ENCODE measurements at regions not wholly inside any gene's neighbourhood (a gene's known extent, or its start where the extent isn't known, plus 50 kb on each side); places are given as distances from the start of the nearest gene placed in this dataset.
"Not testable (repeated sequence)": the region's sequence is repeated elsewhere in the genome, so short reads cannot be mapped to it uniquely, and the experiment has no call there.

DNA sequence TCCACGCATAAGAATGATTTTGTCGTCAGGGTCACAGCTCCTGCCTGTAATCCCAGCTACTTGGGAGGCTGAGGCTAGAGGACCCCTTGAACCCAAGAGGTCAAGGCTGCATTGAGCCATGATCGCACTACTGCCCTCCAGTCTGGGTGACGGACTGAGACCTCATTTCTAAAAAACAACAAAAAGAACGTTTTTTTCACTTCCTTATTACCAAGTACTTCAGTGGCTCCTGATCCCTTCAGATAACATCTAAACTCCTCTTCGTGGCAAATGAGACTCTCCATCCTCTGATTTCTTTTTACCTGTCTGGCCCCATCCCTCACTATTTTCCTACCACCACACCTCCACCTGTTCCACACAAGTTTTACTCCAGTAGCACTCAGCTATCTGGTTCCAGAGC lies 105.4 kb upstream of the TLK1 start:
- DNase-seq (ENCODE audit: low read depth in 3 of 3, low spot score in 1 of 3): no peak

DNA sequence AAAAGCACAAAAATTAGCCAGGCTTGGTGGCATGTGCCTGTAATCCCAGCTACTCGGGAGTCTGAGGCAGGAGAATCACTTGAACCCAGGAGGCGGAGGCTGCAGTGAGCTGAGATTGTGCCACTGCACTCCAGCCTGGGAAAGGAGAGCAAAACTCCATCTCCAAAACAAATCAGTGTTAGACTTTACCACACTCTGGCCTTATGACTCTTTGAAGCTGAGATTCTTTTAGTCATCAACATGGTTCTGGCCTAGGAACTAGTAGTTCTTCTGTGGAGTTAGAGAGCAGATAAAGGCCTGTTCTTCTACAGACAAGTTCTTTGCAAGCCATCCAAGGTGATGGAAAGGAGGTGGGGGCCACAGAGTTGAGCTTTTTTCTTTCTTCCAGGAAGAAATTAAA lies 100.8 kb upstream of the TLK1 start:
- DNase-seq (ENCODE audit: low read depth in 3 of 3, low spot score in 1 of 3): not testable (repeated sequence)

DNA sequence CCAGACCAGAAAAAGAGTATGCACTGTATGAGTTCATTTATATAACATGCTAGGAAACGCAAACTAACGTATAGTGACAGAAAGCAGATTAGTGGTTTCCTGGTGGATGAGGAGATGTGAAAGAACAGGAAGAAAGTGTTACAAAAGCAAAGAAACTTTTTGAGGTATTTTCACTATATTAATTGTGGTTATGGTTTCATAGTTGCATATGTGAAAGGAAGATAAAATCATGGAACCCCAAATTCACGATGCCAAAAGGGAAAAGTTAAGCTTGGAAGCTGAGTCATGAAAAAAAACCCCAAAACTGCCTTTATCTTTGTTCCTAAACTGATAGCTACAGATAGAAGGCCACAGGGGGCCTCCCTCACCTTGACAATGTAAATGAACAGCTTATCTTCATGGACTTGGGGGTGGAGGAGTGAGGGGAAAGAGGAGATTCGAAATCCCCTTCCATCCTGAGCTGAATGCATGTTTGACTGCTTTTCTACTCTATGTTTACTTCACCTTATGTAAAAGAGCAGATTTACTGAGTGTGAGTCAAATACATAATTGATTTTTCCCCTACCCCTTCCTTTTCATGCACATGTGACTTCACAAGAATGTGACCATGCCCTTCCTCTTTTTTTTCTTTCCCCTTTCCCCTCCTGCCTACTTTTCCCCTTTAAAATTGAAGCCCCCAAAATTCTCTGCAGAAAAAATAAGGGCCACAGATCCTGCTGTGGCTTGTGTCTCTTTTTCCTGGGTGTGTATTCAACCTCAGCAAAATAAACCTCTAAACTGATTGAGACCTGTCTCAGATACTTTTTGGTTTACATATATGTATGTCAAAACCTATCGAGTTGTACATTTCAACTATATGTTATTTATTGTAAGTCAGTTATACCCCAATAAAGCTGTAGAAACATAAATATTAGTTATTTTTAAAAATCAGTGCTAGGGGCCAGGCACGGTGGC lies 100.1 kb upstream of the TLK1 start:
- no peak for DNase-seq (ENCODE audit: low read depth in 3 of 3, low spot score in 1 of 3)

DNA sequence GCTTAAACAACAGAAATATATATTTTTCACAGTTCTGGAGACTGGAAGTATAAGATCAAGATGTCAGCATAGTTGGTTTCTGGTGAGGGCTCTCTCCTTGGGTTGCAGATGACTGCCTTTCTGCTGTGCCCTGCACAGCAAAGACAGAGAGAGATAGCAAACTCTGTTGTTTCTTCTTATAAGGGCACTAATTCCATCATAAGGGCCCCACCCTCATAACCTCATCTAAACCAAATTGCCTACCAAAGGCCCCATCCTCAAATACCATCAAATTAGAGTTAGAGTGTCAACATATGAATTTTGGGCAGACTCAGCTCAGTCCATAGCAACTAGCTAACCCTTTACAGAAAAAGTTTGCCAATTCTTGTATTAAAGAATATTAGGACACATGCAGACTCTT lies 94.0 kb upstream of the TLK1 start:
- no peak for DNase-seq (ENCODE audit: low read depth in 3 of 3, low spot score in 1 of 3)

DNA sequence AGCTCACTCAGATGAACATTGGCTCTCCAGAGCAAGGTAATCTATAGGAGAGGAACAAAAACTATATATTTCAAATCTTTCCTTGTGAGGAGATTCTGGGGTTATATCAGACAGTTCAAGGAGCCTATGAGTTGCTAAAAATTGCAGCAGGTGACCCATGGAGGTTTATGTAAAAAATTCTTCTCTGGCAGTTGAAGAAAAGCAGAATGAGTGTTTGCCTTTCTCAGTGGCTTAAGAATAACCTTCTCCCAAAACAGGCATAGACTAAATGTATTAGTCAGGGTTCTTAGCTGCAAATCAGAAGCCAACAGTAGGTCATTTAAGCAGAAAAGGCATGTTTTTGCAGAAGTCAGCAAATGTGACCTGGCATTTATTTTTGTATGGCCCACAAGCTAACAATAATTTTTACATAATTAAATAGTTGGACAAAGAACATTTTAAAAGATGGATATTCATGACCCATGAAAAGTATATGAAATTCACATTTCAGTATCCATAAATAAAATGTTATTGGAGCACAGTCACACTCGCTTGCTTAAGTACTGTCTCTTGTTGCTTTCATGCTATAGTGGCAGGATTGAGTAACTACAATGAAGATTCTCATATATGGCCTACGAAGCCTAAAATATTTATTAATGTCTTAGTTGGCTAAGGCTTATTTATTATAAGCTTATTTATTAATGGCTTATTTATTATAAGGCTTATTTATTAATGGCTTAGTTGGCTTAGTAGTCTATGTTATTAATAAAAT lies 93.4 kb upstream of the TLK1 start:
- DNase-seq (ENCODE audit: low read depth in 3 of 3, low spot score in 1 of 3): no peak

DNA sequence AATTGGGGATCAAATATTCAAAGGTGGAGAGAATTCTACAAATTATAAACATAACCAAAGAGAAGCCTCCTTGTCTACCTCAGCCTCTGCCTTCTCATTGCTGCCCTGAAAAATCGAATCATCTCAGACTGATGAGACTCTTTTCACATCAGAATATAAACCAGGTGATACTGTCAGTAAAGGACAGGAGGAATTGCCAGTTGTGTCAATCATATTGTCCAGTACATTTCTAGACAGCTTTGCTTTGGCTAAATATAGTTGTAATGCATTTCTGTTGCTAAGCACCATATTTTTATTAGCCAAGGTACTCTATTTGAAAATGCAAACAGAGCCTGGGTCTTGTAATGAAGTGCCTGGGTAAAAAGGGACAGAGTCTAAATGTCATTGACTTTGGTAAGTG lies 92.6 kb upstream of the TLK1 start:
- no peak for DNase-seq (ENCODE audit: low read depth in 3 of 3, low spot score in 1 of 3)

DNA sequence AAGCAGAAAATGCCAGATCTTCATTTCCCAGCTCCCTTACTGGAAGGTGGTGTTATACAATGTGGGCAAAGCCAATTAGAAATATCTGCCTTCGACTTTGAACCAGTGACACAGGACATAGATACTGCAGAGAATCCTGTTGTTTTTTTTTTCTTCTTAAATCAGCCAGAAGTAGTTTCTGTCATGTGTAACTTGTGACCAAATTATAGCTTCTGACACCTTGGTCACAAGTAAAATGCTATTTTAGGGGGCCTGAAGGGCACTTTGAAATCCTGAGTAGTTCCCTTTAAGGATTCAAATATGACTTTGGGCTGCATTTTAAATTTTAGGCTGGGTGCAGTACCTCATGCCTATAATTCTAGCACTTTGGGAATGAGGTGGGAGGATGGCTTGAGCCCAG lies 89.0 kb upstream of the TLK1 start:
- DNase-seq (ENCODE audit: low read depth in 3 of 3, low spot score in 1 of 3): no peak

DNA sequence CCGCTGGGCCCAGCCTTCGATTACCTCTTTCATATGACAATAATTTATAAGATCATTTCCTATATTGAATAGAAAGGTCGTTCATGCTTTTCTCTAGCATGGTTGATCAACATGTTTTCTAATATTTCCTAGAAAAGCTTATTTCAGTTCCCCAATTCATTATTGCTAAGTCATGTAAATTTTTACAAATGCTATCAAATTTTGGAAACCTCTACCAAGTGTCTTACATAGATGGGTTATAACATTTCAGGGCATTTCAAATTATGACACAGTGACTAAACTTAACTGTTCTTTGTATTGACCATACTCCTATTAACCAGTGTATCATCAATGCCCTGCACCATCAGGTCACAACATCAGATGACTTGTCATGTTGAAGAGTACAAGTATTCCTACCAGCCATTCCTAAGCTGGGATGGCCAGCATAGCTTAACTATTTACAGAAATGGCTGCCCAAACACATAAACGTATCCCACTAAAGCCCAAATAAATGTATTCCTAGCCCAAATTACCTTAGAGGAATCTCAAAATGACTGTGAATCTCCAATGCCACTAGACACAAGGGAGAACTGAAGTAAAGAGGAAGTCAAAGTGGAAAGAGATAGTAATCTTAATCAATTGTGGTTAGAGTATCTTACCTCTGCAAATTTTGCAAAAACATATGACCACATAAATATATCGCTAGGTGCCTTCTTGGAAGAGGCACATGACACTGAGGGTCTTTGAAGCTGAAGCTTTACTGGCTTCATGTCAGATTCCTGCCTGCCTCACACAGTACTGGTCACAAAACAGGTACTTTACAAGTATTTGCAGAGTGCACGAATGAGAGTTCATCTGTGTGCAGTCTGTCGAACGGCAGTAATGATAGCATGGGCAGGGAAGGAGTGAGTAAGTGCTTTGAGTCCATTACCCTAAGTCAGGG lies 87.3 kb upstream of the TLK1 start:
- DNase-seq (ENCODE audit: low read depth in 3 of 3, low spot score in 1 of 3): no peak

DNA sequence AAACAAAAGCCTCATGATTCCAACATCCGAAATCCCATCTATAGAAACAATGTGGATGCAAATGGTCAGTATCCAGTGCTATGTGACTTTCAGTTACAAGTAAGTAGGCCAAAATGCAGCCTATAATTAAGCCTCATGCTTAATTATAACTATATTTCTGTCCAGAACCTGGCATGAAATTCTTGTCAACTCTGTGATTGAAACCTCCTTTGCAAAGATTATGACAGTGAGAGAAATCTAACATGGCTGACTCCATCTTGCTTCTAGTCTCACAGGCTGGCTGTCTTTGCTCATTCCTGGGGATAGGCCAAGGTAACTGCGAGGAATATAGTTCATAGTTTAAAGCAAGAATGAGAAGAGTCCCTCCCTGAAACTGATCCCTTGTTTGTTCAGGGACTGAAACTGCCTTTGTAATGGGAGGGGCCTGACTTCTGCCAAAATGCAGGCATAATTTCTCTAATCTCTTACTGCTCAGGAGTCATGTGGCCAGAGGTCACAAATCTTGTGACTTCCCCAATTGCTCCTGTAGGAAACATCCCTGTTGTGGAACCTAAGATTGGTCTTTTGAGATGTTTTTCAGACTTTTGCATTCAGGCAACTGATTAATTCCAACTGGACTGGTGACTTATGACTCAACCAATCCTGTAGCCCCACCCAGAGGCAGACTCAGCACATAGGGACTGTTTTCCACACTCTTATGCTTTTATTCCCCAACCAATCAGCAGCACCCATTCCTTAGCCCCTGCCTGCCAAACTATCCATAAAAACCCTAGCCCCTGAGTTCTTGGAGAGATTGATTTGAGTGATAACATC lies 84.5 kb upstream of the TLK1 start:
- no peak for DNase-seq (ENCODE audit: low read depth in 3 of 3, low spot score in 1 of 3)

DNA sequence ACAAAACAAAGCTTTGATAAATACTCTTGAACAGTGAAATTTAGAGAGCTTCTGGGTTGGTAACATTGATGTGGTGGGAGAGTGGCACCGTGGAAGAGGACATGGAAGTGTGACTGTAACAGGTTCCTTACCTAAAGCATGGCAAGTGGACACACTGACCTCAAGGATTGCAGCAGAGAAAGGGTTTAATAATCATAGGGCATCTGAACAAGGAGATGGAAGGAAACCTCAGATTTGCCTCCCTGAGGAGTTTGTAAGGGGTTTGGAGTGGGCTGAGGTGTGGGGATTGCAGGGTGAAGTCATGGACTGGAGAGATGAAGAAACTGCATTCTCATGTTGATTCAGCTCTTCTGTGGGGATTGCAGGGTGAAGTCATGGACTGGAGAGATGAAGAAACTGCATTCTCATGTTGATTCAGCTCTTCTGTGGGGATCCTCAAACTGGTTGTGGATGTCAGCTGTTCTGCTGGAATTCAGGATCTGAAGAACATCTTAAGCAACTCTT lies 83.8 kb upstream of the TLK1 start:
- DNase-seq (ENCODE audit: low read depth in 3 of 3, low spot score in 1 of 3): no peak

DNA sequence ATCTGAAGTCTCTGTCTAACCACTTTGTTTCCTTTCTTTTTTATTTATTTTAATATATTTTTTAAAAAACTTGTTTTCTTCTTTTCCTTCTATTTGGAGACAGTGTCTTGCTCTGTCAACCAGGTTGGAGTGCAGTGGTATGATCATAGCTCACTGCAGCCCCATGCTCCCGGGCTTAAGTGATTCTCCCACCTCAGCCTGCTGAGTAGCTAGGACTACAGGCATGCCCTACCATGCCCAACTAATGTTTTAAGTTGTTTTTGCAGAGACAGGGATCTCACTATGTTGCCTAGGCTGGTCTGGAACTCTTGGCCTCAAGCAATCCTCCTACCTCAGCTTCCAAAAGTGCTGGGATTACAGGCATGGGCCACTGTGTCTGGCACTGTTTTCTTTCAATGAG lies 81.1 kb upstream of the TLK1 start:
- DNase-seq (ENCODE audit: low read depth in 3 of 3, low spot score in 1 of 3): no peak

DNA sequence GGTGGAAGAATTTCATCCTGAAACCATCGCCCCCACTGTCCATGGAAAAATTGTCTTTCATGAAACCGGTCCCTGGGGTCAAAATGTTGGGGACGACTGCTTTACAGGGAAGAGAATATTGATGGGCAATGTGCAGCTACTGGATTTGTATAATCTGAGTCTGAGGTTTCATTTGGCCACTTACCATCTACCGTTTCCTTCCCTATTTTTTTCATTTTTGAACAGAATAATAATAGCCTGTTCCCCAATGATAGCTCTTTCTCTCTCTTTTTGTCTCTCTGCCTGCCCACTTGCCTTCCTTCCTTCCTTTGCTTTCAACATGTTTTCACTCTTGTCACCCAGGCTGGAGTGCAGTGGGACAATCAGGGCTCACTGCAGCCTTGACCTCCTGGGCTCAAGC lies 78.3 kb upstream of the TLK1 start:
- DNase-seq (ENCODE audit: low read depth in 3 of 3, low spot score in 1 of 3): no peak

DNA sequence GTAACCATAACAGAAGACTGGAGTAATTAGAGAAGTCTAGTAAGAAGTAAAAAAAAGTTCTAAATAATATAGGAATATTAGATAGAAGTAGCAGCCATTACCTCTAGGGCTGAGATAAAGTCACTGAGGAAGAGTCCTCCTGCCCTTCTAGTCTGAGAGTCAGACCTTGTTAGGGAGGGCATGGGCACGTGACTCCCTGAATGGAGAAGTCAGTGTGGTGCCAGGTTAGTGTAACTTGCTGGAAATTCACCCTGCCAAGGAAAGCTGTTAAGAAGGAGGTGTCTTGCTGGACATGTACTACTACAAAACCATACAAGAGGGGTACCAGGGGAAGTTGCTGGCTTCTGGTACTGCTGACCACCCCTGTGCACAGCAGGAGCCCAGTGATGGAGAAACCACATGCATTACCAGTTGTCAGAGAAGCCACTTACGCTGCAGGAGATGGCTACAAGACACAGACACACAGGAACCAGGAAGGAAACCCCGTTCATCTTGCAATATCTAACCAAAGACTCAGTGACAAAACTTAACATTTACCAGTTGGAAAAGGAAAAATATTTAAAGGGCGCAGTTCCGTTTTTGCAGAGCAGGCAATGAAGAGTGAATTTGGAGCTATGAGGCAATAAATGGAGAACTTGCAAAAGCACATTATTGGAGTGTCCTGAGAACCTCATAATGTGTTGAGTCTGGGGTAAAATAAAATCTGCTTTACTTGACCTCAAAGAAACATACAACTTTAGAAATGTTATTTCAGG lies 77.2 kb upstream of the TLK1 start:
- DNase-seq (ENCODE audit: low read depth in 3 of 3, low spot score in 1 of 3): no peak

DNA sequence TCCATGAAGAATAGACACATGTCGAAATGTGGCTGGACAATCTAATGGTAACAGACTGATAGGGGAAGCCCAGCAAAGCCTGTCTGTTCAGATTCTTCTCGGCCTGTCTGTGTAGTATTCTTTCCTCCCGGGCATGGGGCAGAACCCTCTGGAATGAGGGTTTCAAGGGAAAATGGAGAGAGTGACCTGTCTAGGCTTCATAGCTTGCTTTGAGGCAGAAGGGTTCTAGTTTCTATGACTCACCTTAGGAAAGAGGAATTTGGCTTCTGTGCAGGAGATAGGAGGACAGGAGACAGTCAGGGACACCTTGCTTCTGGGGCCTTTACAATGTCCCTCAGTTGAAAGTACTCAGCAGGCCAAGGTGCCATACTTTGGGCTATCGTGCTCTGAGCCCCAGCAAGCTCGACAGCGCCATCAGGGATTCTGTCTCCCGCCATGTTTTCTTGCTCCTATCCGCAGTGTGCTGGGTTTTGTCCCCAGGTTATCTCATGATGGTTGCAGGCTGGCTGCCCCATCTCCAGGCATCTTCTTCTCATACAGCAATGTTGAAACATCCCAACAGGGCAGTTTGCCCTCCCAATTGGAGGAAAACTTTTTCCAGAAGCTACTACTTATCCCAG lies 74.7 kb upstream of the TLK1 start:
- DNase-seq (ENCODE audit: low read depth in 3 of 3, low spot score in 1 of 3): no peak

DNA sequence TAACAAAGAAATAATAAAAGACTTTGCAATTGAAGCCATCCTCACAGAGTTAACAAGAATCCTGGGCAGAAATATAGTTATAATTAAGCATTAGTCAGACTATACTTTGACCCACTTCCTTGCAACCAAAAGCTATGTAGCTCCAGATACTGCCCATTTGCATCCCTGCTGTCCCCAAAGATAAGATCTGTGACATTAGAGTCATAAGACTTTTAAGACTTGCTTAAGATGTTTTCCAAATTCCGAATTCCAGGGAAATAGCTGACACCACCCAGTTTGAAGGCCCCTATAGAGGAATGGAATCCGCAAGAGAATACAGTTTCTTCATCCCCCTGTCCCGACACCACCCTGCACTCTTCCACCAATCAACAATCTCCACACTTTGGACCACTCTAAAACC lies 69.5 kb upstream of the TLK1 start:
- no peak for DNase-seq (ENCODE audit: low read depth in 3 of 3, low spot score in 1 of 3)

DNA sequence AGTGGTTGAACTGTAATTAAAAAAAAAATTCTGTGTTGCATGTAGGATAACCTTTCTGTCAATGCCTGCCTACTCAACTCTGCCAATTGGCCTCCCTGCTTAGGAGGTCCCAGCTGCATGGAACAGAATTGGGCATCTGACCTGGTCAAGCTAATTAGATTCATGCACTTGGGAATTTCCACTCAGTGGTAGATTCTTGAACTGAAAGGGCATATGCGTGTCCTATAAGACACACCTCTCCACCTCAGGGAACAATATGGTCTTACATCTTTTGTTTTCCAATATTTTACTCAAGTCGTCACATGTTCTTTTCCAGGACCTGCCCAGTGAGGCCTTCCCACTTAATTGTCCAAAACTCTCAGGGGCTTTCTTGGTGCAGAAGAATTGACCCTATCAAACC lies 68.1 kb upstream of the TLK1 start:
- no peak for DNase-seq (ENCODE audit: low read depth in 3 of 3, low spot score in 1 of 3)

DNA sequence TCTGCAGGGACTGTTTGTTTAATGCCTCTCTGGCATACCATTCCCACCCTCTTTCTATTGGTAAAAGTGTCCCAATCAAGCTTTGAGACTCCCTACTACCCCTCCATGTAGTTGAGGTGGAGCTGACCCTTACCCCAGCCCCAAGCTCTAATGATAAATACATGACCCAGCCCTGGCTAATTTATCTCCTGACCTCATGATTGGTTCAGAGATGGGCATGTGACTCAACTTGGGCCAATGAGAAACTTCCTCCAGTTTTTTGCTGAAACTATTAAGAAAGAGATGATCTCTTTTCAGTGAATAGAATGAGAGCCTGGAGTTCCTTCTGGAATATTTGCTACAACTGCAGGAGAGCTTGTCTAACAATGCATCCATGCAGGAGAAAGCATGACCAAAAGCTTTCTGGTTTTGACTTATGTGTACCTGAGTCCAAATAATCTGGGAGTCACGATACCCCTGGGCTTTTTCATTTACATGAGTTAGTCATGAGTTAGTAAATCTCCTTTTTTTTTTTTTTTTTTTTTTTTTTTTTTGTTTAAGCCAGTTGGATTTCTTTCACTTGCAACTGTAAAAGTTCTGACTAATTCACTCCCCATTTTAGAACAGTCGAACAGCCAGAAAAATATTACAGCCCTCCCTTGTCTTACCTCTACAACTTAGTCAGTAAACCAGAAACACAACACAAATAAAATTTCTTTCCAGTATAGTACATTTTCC lies 66.5 kb upstream of the TLK1 start:
- DNase-seq (ENCODE audit: low read depth in 3 of 3, low spot score in 1 of 3): no peak

DNA sequence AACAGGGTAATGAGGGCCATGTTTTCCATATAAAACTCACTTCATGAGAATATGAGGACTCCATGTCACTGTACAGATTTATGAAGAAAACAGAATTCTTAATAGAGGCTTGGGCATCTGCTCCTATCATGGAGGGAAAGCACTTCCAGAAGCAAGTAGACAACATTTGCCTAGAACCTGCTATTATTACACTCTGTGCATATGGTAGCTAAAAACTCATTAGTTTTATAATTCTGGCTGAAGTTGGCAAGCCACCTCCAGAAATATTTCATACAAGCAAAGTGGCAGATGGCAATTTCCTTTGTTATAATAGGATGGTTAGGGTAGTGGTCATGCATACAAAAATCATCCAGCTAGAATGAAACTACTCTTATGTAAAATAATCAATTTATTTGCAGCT lies 65.8 kb upstream of the TLK1 start:
- no peak for DNase-seq (ENCODE audit: low read depth in 3 of 3, low spot score in 1 of 3)

DNA sequence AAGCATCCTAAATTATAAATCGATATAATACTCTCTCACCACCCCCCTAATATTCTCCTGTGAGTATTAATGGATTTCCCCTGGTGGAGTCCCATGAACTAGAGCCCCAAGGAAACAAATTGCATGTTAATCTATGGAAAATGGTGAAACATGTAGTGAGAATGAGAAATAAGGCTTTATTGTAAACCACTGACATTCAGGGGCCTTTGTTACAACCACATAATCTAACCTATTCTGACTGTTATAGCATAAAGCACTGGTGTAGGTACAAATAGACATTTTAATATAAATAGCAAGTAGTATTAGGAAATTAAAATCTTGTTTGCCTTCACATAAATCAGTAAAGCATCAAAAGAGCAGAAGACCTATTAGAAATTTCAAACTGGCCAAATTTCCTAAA lies 65.3 kb upstream of the TLK1 start:
- DNase-seq (ENCODE audit: low read depth in 3 of 3, low spot score in 1 of 3): no peak

Measured in stimulated activated CD4-positive, alpha-beta T cell treated with anti-CD3 and anti-CD28 coated beads, TNF-alpha, amount 100 ng/mL, for 1 hour (primary cell).